GM12892 (cell line): ENCODE measurements at regions not wholly inside any gene's neighbourhood (a gene's known extent, or its start where the extent isn't known, plus 50 kb on each side); places are given as distances from the start of the nearest gene placed in this dataset.

Experiments
- DNase-seq: peaks from one replicate; pipeline ENCODE4 v3.0.0; 2011; ENCODE audit not compliant: insufficient read length
- FAIRE-seq: peaks from 2 replicates; lab custom pipeline; 2011; peaks lifted over from hg19 to GRCh38; lab: Jason Lieb, UNC
- POLR2A ChIP-seq: IDR thresholded peaks from 2 replicates; pipeline ENCODE4 v1.6.1; 2011; ENCODE audit warnings: low read depth, low read length, control low read depth
- POLR2AphosphoS5 ChIP-seq: IDR thresholded peaks from 2 replicates; pipeline ENCODE4 v1.6.1; 2011; ENCODE audit warnings: low read depth, low read length, control low read depth
- TAF1 ChIP-seq: IDR thresholded peaks from 2 replicates; pipeline ENCODE4 v1.6.1; 2011; ENCODE audit warnings: low read depth, mild to moderate bottlenecking, control low read depth, low read length, borderline replicate concordance

DNA sequence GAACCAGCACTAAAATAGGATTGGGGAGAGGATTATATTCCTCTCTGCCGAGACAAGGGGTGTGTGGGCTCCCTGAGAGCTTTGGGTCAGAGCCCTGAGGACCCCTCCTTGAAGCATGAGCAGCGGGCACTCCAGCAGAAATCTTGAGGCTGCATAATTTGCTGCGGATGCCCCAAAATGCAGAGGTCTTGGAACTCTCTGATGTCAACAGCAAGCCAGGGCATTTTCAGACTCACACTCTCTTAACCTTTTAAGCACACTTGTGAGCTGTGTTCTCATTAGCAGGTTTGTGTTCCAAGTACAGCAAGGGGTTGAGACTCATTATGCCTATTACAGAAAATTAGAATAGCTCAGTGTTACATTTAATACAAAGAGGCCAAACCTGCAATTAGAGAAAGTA, 513.0 kb upstream of the ADAMTS16 start:
- DNase-seq (no peak), FAIRE-seq (no peak)
- no peak for TF ChIP-seq TAF1
- no peak for TF ChIP-seq POLR2A
- TF ChIP-seq POLR2AphosphoS5: no peak

GRCh38 chr5:4627929-4628328, 512.2 kb upstream of the ADAMTS16 start:
- no peak for FAIRE-seq
- TF ChIP-seq TAF1 (no peak), POLR2AphosphoS5 (no peak), POLR2A (no peak)
- DNase-seq: no peak

DNA sequence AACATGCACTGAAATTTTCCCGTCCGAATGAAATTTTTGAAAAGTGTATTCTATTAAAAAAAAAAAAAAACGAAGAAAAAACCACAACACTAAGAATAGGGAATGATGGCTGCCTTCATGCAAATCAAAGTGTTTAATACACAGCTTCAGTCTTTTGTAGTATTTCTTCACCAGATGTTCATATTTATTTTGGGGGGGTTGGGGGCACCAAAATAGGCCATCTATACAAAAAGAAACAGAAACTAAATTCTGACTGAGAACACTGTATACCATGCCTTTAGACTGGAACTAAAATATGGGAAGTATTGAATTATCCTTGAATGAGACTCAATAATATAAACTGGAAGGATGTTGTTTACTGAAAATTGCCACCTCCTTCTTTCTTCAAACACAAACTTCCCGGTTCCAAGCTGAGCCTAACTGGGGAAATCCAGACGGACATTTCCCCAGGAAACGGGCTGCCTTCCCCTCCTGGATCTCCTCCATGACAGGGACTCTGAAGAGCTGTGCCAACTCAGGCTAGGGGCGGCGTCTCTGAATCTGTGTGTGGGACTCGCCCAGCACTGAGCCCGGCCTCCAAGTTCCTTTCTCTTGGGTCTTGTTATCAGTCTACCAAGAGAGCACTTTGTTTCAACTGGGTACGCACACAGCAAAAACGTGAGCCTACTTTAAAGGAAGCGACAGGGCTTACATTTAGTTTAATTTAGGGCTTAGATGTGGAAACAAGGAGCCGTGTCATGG, 511.3 kb upstream of the ADAMTS16 start:
- FAIRE-seq (no peak), DNase-seq (no peak)
- TF ChIP-seq POLR2AphosphoS5: no peak
- no peak for TF ChIP-seq POLR2A
- no peak for TF ChIP-seq TAF1

DNA sequence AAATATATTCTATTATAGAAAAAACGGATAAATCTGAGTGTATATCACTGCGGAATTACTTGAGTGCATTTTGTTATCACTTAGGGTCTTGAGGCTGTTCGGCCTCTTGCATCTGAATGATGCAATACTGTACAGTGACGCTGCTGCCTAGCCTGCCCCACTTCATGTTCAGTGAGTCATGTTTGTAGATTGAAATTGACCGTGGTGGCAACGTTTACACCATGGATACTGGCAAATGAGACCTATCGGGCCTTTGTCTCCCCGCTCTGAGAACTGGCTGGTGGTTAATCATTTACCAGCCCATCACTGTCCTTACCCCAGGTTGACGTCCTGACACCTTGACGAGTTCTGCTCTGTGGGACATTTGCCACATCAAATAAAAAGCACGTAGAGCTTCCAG, 510.1 kb upstream of the ADAMTS16 start:
- DNase-seq (no peak), FAIRE-seq (no peak)
- no peak for TF ChIP-seq POLR2AphosphoS5
- TF ChIP-seq TAF1: no peak

DNA sequence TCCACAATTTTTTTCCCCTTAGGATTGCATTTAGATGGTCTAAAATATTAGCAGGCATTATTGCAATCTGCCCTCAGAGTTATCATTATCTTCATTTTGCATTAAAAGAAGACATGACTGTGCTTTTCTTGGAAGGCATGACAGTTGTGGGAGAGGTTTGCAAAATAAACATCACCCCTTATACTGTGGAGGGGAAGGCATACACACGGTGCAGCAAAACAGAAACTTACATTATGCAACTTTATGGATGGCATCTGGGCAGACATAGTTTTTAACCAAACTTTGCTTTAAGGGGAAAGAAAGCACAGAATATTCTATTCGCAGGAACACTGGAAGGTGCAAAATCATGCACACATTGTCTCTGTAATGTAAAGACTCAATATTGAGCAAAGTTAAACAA, 505.8 kb upstream of the ADAMTS16 start:
- DNase-seq (no peak), FAIRE-seq (no peak)

GRCh38 chr5:4636378-4636777, 503.8 kb upstream of the ADAMTS16 start:
- DNase-seq (no peak), FAIRE-seq (no peak)
- no peak for TF ChIP-seq POLR2AphosphoS5
- no peak for TF ChIP-seq POLR2A
- TF ChIP-seq TAF1: no peak

More for the DNA sequence above, 505.8 kb upstream of the ADAMTS16 start:
- TF ChIP-seq POLR2AphosphoS5 (no peak), TAF1 (no peak), POLR2A (no peak)

DNA sequence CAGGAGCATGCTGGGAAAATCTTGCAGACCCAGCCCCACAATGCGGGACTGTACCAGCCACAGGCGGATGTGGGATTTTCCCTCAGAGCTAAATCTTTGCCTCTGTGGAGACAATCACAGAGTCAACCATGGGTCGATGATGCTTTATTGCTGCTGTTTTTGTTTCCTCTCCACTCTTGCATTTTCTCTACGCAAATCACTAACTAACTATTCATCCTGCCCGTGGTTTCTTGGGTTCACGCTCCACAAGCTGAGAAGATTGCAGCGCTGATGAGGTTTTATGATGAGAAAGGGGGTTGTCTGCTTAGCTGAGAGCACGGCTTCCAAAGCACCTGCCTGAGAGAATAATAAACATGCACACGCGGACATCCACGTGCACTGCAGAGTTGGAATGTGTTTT, 500.2 kb upstream of the ADAMTS16 start:
- no peak for DNase-seq
- TF ChIP-seq POLR2A: no peak
- TF ChIP-seq POLR2AphosphoS5: no peak
- no peak for TF ChIP-seq TAF1
- FAIRE-seq: no peak

GRCh38 chr5:4640795-4641194, 499.3 kb upstream of the ADAMTS16 start:
- FAIRE-seq (no peak), DNase-seq (no peak)
- TF ChIP-seq POLR2AphosphoS5: no peak
- no peak for TF ChIP-seq POLR2A
- TF ChIP-seq TAF1: no peak

DNA sequence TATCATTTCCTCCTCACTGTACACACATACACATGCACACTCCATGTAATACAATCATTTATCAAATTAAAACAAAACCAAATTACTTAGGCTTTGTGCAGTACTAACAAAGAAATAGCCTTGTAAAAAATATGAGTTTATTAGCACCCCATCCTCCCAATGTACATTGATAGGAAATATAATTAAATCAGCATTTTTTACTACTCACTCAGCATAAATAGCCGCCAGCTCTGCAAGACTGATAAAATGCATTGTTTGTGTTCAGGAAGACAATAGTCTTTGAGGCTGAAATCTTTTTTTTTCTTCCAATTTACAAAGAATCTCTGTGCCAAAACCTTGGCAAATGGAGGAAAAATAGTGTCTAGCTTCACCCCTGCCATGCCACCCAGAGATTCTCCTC, 497.6 kb upstream of the ADAMTS16 start:
- no peak for DNase-seq
- TF ChIP-seq TAF1 (no peak), POLR2AphosphoS5 (no peak), POLR2A (no peak)
- FAIRE-seq: no peak

GRCh38 chr5:4643190-4643589, 496.9 kb upstream of the ADAMTS16 start:
- FAIRE-seq: no peak
- DNase-seq: no peak
- TF ChIP-seq POLR2AphosphoS5 (no peak), TAF1 (no peak), POLR2A (no peak)

DNA sequence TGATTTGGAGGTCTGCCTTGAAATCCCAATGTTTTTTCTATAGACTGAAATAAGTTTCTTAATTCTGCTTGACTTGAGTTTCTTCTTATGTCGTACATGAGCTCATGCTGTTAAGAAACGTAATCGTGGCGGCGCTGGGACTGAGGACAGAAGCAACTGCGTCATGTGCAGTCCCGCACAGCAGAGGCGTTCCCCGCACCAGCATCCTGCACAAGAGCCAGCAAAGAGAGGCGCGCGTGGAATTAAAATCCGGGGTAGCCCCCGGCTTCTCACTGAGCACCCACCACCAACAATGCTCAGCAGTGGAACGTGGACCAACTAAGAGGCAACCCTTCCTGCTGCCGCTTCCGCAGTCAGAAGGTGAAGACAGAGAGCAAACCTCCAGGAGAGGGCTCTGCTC, 496.2 kb upstream of the ADAMTS16 start:
- FAIRE-seq (no peak), DNase-seq (no peak)
- TF ChIP-seq TAF1 (no peak), POLR2A (no peak), POLR2AphosphoS5 (no peak)

DNA sequence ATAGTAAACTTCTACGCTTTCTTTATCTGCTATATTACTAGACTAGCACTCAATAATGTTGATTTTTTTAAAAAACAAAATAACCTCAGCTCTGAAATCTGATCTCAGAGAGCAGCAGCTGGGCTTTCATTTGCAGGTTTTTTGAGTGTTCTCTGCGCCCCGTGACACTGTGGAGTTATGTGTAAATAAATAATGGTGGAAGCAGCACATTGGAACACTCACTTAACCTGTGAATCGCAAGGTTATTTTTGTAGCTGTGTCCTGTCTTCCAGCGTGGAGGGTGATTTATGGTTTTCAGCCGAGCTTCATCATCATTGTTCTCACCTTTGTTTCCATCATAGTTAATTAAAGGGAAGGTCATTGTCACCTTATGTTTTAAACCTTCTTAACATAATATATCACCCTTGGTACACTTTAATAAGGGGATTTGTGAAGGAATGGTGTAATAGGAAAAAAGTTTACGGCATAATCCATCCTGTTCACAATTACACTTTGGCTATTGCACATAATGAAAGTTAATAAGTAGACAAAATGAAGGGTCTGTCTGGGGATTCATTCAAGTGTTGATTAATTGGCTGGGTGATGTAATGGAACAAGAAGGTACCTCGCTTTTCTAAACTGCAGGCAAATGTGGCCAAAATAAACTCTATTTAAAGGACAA, 493.3 kb upstream of the ADAMTS16 start:
- TF ChIP-seq TAF1 (no peak), POLR2A (no peak), POLR2AphosphoS5 (no peak)
- DNase-seq: no peak
- no peak for FAIRE-seq
